ENCODE measurements at regions not wholly inside any gene's neighbourhood (a gene's known extent, or its start where the extent isn't known, plus 50 kb on each side); places are given as distances from the start of the nearest gene placed in this dataset.

GRCh38 chr12:45663455-45663854, 66.1 kb upstream of the ARID2 start:
- TF ChIP-seq CTCF (IDR thresholded peaks at IDR 0.05; ENCODE audit: low read length) (no peak), EZH2 (optimal IDR thresholded peaks at IDR 0.05; ENCODE audit: low read depth, low read length) (no peak)

All from MM.1S (cell line).